ENCODE measurements at regions not wholly inside any gene's neighbourhood (a gene's known extent, or its start where the extent isn't known, plus 50 kb on each side); places are given as distances from the start of the nearest gene placed in this dataset.

GRCh38 chr15:97672586-97672985 lies 287.9 kb upstream of the ARRDC4 start:
- H3K4me3 ChIP-seq (replicated peaks; ENCODE audit: low read depth, low read length) = no peak overlapping the region
- no peak for TF ChIP-seq CTCF (IDR thresholded peaks at IDR 0.05; ENCODE audit: low read depth, low read length, missing control alignments)
- no peak for DNase-seq (ENCODE audit: extremely low read depth, low read depth)

GRCh38 chr15:97678656-97679055 lies 281.8 kb upstream of the ARRDC4 start:
- no peak overlapping the region for H3K4me3 ChIP-seq (replicated peaks; ENCODE audit: low read depth, low read length)
- TF ChIP-seq CTCF (IDR thresholded peaks at IDR 0.05; ENCODE audit: low read depth, low read length, missing control alignments) = no peak
- DNase-seq (ENCODE audit: extremely low read depth, low read depth) = no peak

GRCh38 chr15:97679106-97679688 lies 281.3 kb upstream of the ARRDC4 start:
- no peak for DNase-seq (ENCODE audit: extremely low read depth, low read depth)
- no peak for TF ChIP-seq CTCF (IDR thresholded peaks at IDR 0.05; ENCODE audit: low read depth, low read length, missing control alignments)
- no peak overlapping the region for H3K4me3 ChIP-seq (replicated peaks; ENCODE audit: low read depth, low read length)

GRCh38 chr15:97680606-97681220 lies 279.8 kb upstream of the ARRDC4 start:
- H3K4me3 ChIP-seq (replicated peaks; ENCODE audit: low read depth, low read length) = no peak overlapping the region
- TF ChIP-seq CTCF (IDR thresholded peaks at IDR 0.05; ENCODE audit: low read depth, low read length, missing control alignments) = no peak
- DNase-seq (ENCODE audit: extremely low read depth, low read depth) = no peak

GRCh38 chr15:97683831-97684230 lies 276.7 kb upstream of the ARRDC4 start:
- no peak for TF ChIP-seq CTCF (IDR thresholded peaks at IDR 0.05; ENCODE audit: low read depth, low read length, missing control alignments)

GRCh38 chr15:97684249-97684648 lies 276.3 kb upstream of the ARRDC4 start:
- no peak overlapping the region for H3K4me3 ChIP-seq (replicated peaks; ENCODE audit: low read depth, low read length)
- DNase-seq (ENCODE audit: extremely low read depth, low read depth) = no peak
- TF ChIP-seq CTCF (IDR thresholded peaks at IDR 0.05; ENCODE audit: low read depth, low read length, missing control alignments) = no peak

More at GRCh38 chr15:97683831-97684230, 276.7 kb upstream of the ARRDC4 start:
- no peak overlapping the region for H3K4me3 ChIP-seq (replicated peaks; ENCODE audit: low read depth, low read length)
- DNase-seq (ENCODE audit: extremely low read depth, low read depth) = no peak

GRCh38 chr15:97686324-97686723 lies 274.2 kb upstream of the ARRDC4 start:
- no peak for TF ChIP-seq CTCF (IDR thresholded peaks at IDR 0.05; ENCODE audit: low read depth, low read length, missing control alignments)
- DNase-seq (ENCODE audit: extremely low read depth, low read depth) = no peak

More at GRCh38 chr15:97686324-97686723, 274.2 kb upstream of the ARRDC4 start:
- no peak overlapping the region for H3K4me3 ChIP-seq (replicated peaks; ENCODE audit: low read depth, low read length)

Data from HFF-Myc (cell line).